ENCODE measurements at regions not wholly inside any gene's neighbourhood (a gene's known extent, or its start where the extent isn't known, plus 50 kb on each side); places are given as distances from the start of the nearest gene placed in this dataset.

DNA sequence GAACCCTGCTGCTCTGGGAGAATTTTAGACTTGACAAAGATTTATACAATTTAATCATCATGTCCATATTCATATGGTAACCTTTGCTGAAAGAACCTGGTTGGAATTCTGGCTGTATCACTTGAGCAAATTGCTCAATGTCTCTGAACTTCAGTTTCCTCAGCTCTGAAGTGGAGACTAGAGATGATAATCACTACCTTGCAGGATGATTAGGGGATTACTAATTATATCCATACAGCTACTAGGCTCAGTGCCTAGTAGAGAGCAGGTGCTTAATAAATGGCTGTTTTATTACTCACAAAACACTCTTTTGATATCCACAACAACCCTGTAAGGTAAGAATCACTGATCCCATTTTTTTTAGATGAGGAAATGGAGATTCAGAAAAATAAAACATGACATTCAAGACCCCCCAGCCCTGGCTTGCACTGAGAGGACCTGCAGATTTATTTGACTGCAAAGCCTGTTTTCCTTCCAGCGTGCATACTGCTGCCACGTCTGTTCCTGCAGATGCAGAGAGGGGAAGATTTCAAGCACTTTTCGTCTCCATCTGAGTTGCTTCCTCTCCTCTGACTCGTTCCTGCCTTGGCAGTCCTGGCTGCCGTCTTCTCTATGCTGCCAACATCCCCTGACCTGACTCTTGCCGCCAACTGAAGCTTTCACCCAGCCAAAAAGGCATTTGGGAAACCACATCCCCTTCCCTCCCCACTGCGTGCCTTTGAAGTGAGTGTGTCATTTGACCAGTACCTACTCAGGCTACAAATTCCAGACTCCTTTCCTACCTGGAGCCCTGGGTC is 203.0 kb downstream of the PLPP3 start:
- Histone ChIP-seq H3K4me3 (no peak overlapping the region), H3K36me3 (no peaks in the 10 kb centered on the region), H3K27ac (no peak overlapping the region), H3K27me3 (no peaks in the 10 kb centered on the region), H3K9me3 (no peaks in the 10 kb centered on the region), H3K4me1 (ENCODE audit: insufficient read depth) (peaks cover 7% of the 10 kb centered on the region)
- peak; percentile 14 to 48 (median 22) for DNase-seq
- TF ChIP-seq EP300 (IDR thresholded peaks at IDR 0.05): no peak
- no peak for TF ChIP-seq POLR2A (IDR thresholded peaks at IDR 0.05)
- TF ChIP-seq, protein P1, sequence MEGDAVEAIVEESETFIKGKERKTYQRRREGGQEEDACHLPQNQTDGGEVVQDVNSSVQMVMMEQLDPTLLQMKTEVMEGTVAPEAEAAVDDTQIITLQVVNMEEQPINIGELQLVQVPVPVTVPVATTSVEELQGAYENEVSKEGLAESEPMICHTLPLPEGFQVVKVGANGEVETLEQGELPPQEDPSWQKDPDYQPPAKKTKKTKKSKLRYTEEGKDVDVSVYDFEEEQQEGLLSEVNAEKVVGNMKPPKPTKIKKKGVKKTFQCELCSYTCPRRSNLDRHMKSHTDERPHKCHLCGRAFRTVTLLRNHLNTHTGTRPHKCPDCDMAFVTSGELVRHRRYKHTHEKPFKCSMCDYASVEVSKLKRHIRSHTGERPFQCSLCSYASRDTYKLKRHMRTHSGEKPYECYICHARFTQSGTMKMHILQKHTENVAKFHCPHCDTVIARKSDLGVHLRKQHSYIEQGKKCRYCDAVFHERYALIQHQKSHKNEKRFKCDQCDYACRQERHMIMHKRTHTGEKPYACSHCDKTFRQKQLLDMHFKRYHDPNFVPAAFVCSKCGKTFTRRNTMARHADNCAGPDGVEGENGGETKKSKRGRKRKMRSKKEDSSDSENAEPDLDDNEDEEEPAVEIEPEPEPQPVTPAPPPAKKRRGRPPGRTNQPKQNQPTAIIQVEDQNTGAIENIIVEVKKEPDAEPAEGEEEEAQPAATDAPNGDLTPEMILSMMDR (IDR thresholded peaks at IDR 0.05): no peak
- 28 to 54% (median 37%) methylated on average over 7 of the region's 7 CpGs for WGBS, 3 donors
- intact Hi-C loops (cut with DNase I): no loop called here

DNA sequence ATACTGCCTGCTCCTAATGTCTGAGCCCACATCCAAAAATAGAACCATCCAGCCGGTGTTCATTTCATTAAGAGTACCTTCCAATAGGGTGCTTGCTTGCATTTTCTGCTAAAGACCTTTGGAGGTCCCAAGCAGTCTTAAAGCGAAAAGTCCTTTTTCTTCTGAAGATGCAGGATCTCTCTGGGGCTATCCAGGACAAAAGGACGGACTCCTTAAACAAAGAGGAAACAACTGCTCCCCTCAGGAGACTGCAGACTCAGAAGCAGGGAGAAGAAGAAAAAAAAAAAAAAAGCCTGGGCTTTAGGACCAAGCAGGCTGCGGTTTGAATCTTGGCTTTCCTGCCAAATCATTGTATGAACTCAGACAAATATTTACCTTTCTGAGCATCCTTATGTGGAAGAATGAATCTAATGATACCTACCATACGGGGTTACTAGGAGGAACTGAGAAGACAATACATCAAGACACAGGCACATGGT is 204.0 kb downstream of the PLPP3 start:
- H3K36me3 ChIP-seq: no peaks in the 10 kb centered on the region
- 21 to 27% (median 22%) methylated on average over 5 of the region's 5 CpGs for WGBS, 3 donors
- H3K4me3 ChIP-seq: no peak overlapping the region
- H3K27me3 ChIP-seq: no peaks in the 10 kb centered on the region
- intact Hi-C loops (cut with DNase I): no loop called here
- H3K9me3 ChIP-seq: no peaks in the 10 kb centered on the region
- TF ChIP-seq, protein P1 (IDR thresholded peaks at IDR 0.05): no peak
- TF ChIP-seq POLR2A (IDR thresholded peaks at IDR 0.05) (no peak), EP300 (IDR thresholded peaks at IDR 0.05) (no peak)
- H3K4me1 ChIP-seq (ENCODE audit: insufficient read depth): peaks cover 7% of the 10 kb centered on the region
- H3K27ac ChIP-seq: no peak overlapping the region
- no peak for DNase-seq

DNA sequence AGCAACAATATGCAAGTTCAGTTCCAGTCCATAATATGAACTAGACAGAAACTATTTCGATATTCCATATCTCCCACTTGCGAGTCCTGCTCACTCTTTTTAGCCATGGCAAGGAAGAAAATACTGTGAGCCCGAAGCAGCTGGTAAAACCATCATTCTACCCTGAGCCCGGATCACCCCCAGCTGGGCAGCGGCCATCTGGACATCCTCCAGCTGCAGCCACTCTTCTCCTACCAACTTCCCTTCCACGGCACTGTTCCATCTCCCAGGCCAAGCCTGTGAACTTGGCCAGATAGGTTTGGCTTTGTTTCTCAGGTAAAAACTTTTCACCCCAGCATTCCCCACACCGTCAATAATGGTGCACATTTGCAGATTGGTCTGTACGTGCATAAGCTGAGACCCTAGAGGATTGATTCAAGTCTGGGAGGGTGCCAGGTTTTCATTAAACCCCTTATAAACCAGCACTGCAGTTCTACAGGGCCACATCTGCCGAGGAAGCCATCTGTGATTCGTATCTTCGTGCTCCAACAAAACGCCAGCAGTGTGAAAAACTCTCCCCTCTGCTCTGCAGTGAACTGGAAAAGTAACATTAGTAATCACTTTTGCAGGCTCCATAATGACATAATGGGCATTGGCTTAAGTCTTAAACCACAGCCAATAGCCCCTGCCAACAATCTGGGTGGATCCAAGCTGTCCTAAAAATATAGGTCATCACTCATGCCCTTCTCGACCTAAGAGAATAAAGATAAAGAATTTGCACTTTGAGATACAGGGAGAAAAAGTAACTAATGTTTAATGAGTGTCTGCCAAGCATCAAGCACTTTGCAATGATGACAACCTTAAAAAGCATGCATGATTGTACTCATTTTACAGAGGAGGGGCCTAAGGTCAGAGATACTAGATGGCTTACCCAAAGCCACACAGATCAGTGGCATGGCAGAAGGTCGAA is 205.1 kb downstream of the PLPP3 start:
- no peak for DNase-seq
- no peaks in the 10 kb centered on the region for H3K27me3 ChIP-seq
- H3K36me3 ChIP-seq: no peaks in the 10 kb centered on the region
- 57 to 77% (median 70%) methylated on average over 14 of the region's 14 CpGs for whole genome bisulfite sequencing, 3 donors
- no peak for TF ChIP-seq EP300 (IDR thresholded peaks at IDR 0.05)
- TF ChIP-seq, protein P1 (IDR thresholded peaks at IDR 0.05): no peak
- TF ChIP-seq POLR2A (IDR thresholded peaks at IDR 0.05): no peak
- no peak overlapping the region for H3K4me3 ChIP-seq
- H3K27ac ChIP-seq: no peak overlapping the region
- intact Hi-C loops (cut with DNase I): no loop called here
- no peaks in the 10 kb centered on the region for H3K9me3 ChIP-seq
- peaks cover 7% of the 10 kb centered on the region for H3K4me1 ChIP-seq (ENCODE audit: insufficient read depth)

DNA sequence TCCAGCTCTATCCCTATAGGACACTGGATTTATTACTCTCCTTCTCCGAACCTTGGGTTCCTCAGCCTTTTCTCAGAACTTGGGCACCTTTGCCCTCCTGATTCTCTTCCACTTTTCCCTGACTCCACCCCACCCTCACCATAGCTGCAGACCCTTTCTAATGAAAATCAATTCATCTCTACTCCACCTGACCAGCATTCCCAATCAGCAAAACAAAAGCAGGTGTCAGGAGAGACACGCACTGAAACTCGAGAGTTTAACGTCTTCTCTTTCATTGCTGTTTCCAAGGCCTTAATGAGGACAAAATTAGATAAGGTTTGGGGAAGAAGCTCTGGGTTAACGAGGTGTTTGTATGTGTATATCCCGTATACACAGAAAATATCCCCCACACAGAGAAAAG is 208.8 kb downstream of the PLPP3 start:
- DNase-seq: no peak
- H3K36me3 ChIP-seq: no peaks in the 10 kb centered on the region
- H3K27me3 ChIP-seq: no peaks in the 10 kb centered on the region
- H3K9me3 ChIP-seq: no peaks in the 10 kb centered on the region
- WGBS, 3 donors: 89 to 93% (median 92%) methylated on average over 6 of the region's 6 CpGs
- H3K4me3 ChIP-seq: no peak overlapping the region
- no peak overlapping the region for H3K27ac ChIP-seq
- no peak for TF ChIP-seq EP300 (IDR thresholded peaks at IDR 0.05)
- no peak for TF ChIP-seq POLR2A (IDR thresholded peaks at IDR 0.05)
- TF ChIP-seq, protein P1 (IDR thresholded peaks at IDR 0.05): no peak
- H3K4me1 ChIP-seq (ENCODE audit: insufficient read depth): peaks cover 7% of the 10 kb centered on the region
- intact Hi-C loops (cut with DNase I): no loop called here

All from ovary (tissue), 7 donors.